ENCODE measurements at regions not wholly inside any gene's neighbourhood (a gene's known extent, or its start where the extent isn't known, plus 50 kb on each side); places are given as distances from the start of the nearest gene placed in this dataset.
A peak's percentile ranks its signal among the peaks of the same experiment; 100 is the strongest.
"Not testable (repeated sequence)": the region's sequence is repeated elsewhere in the genome, so short reads cannot be mapped to it uniquely, and the experiment has no call there.

DNA sequence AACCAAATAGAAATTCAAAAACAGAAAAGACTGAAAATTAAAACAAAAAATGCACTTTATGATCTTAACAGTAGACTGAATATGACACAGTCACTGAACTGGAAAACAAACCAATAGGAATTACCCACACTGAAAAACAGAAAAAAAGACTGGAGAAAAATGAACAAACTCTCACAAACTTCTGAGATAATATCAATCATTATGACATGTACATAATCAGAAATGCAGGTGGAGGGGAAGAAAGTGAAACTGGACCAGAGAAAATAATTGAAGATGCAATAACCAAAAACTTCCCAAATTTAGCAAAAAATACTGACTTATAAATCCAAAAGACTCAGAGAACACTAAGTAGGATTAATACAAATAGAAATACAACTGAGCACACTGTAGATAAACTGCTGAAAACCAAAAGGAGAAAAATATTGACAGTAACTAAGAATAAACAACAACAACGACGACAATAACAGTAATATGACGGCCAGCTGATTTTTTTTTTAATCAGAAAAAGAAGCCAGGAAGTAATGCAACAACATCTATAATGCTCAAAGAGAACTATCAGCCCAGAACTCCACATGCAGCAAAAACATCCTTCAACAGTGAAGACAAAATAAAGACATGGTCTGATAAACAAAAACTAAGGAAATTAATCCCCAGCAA lies 108.1 kb downstream of the ZFAND4 start:
- no peak for DNase-seq (ENCODE audit: low spot score)

DNA sequence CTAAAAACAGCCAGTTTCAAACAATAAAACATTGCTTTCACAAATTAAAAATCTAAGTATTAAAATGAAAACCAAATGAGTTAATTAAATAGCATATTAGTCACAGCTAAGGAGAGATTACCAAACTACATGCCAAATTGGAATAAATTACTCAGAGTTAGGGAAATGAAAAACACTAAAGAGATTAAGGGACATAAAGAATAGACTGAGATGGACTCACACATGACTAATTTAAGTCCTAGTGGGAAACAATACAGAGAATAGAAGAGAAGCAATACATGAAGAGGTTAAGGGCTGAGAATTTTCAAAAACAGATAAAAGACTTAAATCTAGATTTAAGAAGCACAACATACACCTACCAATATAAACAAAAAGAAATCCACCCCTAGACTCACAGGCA lies 110.6 kb downstream of the ZFAND4 start:
- peak; percentile 14 for DNase-seq (ENCODE audit: low spot score)

DNA sequence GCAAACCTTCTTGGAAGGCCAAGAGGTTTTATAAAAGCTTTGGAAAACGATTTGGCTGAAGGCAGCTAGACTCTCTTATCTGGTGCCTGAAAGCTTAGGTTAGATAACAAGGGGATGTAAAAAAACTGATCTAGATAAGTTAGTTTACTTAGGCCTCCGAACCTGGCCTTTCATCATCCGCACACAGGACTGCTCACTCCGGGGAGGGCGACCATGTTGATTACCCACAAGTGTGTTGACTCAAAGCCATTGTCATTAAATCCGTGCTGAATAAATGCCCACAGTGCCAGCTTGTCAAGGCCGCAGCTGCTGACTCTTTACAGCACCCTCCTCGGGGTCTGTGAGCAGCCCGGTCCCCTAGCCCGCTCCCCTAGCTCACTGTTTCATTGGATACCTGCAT lies 112.3 kb downstream of the ZFAND4 start:
- no peak for DNase-seq (ENCODE audit: low spot score)

DNA sequence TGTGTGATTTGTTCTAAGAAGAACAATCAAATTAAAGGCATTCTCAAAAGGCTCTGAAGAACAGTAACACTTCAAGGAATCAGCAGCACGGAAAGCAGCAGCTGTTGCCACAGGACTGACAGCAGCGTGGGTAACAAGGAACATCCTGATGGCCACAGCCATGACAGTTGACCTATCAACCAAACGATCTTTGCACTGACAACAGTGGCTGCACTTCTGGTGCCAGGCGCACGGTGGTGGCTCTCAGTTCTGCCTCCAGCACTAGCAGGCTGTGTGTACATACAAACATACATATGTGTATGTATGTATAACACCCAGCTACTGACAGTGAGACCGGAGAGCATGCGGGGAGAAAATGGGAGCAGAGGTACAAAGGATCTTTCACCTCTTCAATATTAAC lies 114.1 kb downstream of the ZFAND4 start:
- no peak for DNase-seq (ENCODE audit: low spot score)

DNA sequence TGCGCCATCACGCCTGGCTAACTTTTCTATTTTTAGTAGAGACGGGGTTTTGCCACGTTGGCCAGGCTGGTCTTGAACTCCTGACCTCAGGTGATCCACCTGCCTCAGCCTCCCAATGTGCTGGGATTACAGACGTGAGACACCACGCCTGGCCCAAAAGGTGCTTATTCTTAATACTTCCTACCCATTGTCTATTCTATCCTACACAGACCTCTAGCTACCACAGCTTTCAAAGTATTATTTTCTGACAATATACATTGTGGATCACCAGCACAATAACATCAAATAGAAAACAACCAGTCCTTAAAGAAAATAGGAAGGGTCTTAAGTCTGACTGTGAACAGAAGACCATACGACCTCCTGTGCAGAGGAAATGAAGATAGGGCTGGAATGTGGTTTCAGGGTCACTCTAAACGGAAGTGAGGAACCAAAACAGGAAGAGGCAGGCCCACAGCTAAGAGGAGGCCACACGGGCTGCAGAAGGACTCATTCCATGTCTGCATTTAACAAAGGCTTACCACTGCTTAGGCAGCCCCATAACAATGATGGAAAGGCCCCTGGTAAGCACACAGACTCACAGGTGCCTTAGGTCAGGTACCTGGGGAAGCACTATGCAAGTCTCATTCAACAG lies 115.2 kb downstream of the ZFAND4 start:
- DNase-seq (ENCODE audit: low spot score): no peak

DNA sequence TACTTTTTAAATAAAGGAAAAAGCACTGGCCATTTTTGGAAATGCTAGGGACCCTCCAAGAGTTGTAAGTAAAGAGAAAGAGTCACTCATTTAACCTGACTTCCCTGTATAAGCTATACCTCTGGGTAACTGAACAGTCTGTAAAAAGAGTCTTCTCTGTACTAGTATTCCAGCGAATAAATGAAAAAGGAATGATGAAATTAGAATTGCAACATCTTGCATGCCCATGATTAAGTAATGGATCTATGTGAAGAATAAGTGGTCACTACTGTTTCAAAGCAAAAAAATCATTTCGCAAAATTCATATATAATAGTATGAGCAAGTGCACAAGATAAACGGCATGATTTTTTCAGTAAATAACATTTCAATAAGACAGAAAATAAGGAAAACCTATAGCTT lies 116.8 kb downstream of the ZFAND4 start:
- peak; percentile 33 for DNase-seq (ENCODE audit: low spot score)

DNA sequence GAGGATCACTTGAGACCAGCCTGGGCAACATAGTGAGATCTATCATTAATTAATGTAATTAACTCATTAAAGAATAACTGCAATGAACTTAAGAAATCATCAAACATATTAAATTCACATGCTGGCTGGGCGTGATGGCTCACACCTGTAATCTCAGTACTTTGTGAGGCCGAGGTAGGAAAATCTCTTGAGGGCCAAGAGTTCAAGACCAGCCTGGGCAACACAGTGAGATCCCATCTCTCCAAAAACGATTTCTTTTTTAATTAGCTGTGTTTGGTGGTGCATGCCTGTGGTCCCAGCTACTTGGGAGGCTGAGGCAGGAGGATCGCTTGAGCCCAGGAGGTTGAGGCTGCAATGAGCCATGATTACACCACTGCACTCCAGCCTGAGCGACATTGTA lies 117.2 kb downstream of the ZFAND4 start:
- not testable (repeated sequence) for DNase-seq (ENCODE audit: low spot score)

DNA sequence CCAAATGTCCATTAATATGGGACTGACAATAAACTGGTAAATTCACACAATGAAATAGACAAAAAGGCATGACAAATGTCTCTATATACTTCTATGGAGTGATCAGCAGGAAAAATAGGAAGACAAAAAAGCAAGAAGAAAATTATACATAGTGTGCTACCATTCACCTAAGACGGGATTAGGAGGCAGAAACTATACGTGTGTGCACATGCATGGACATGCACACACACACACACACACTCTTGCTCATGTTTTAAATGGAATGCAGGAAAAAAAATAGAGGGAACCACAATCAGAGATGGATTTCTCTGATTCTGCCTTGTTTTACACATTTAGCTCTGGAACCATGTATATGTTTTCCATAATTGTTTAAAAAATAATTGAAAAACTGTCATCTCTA lies 119.0 kb downstream of the ZFAND4 start:
- no peak for DNase-seq (ENCODE audit: low spot score)

DNA sequence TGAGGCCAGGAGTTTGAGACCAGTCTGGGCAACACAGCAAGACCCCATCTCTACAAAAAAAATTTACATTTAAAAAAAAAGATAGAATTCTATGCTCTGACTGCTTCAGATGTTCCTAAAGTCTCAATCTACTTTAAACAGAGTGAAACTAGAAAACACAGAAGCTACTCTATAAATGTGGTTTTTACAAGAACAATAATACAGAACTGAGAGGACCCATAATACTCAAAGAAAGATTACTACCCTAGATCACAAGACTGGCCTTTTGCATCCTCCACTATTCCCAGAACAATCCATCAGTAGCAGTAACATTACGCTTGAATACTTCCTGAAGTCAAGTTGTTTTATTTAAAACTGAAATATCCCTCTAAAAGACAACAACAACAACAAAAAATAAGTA lies 119.4 kb downstream of the ZFAND4 start:
- DNase-seq (ENCODE audit: low spot score): no peak

DNA sequence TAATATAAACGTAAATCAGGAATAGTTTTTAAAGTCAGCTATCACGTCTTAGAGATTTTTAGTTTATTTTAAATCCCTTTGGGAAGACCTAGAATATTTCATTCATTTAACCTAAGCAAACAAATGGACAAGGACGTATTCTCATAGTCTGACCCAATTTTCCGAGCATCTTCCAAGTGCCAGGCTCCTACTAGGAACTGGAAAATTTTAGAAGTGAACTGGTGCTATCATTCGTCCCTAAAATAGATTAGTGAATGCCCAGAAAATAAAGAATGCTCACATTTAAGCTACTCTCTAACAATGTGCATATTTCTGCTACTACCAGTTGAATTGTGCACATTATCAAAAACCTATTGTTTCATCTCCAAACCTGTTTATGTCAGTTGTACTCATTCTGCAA lies 120.1 kb downstream of the ZFAND4 start:
- DNase-seq (ENCODE audit: low spot score): no peak

DNA sequence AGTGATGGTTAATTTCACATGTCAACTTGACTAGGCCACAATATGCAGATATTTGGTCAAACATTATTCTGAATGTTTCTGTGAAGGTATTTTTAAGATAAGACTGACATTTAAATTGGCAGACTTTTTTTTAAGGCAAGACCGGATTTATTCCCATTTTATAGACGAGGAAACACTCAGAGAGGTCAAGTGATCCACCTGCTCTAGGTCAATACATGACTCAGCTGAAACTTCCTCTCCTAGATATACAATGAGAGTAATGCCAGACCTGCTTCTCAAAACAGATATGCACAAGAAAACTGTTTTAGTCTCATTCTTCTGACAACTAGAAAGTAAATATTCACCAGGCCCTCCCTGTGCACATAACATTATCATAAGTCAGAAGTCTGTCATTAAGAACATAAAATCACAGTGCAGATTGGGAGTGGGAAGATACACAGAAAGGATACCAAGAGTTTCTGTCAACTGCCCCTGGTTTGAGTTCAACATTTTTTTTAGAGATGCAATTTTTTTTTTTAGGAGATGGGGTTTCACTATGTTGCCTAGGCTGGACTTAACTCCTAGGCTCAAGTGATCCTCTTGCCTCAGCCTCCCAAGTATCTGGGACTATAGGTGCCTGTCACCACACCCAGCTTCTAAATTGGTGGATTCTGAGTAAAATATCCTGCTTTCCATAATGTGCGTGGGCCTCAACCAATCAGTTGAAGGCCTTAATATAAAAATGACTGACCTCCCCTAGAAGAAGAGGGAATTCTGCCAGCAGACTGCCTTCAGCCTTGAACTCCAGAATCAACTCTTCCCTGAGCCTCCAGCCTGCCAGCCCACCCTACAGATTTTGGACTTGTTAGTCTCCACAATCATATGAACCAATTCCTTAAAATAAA lies 121.4 kb downstream of the ZFAND4 start:
- no peak for DNase-seq (ENCODE audit: low spot score)

DNA sequence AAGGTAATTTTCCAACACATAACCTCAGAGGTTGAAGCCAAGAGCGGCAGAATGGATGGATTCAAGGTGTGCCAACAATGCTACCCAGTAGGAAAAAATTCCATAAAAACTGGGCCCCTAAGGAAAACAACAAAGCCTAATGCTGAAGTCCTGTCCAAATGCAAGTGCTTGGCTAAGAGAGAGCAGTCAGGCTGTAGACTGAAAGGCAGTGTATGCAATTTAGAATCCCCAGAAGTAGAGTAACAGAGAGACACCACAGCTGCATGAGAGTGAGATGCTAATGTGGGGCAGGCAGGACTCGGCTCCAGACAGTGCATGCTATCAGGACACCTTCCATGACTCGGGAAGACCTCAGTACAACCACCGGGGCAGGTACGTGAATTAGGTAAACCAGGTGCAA lies 124.5 kb downstream of the ZFAND4 start:
- no peak for DNase-seq (ENCODE audit: low spot score)

DNA sequence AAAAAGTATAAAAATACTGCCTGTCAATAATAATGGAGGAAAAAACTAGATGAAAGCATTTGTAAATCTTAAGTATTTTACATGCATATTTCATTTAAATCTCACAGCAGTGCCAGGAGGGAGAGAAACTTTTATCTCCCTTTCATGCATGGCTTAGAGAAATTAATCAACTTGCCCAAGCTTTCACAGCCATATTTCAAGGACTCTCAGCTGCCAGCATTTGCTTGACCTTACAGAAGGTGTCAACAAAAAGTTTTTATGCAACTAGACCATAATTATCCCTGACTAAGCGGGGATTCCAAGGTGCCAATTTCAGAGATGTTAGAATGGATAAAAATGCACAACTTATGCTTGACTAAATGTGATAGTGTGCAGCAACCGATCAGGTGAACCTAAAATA lies 125.4 kb downstream of the ZFAND4 start:
- no peak for DNase-seq (ENCODE audit: low spot score)

DNA sequence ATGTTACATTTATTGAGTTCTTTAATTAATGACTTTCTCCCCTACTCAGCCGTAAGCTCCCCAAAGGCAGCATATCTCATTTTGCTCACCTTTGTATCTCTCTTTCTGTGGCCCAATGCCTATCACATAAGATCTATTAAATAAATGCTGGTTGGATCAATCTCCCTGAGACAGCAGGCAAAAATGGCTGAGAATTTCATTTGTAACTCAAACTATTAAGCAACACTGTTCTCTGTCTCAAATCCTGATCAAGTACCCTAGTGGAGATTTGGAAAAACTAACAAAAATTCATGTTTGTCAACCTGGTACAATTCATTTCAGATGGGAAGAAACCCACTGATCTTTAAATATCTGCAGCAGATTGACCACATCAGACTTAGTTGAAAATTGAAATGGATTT lies 127.4 kb downstream of the ZFAND4 start:
- DNase-seq (ENCODE audit: low spot score): no peak

DNA sequence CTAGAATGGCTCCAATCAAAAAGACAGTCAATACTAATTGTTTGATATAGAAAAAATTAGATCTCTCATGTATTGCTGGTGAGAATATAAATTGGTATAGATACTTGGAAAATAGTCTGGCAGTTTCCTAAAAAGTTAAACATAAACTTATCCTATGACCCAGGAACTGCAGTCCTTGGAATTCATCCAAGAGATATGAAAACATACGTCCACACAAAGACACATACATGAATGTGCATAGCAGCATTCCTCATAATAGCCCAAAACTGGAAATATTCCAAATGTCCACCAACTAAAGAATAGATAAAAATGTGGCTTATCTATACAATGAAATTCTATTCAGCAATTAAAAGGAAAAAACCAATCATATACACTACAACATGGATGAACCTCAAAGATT lies 128.4 kb downstream of the ZFAND4 start:
- DNase-seq (ENCODE audit: low spot score): no peak

DNA sequence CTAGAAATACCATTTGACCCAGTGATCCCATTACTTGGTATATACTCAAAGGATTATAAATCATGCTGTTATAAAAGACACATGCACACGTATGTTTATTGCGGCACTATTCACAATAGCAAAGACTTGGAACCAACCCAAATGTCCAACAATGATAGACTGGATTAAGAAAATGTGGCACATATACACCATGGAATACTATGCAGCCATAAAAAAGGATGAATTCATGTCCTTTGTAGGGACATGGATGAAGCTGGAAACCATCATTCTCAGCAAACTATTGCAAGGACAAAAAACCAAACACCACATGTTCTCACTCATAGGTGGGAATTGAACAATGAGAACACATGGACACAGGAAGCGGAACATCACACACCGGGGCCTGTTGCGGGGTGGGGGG lies 131.5 kb downstream of the ZFAND4 start:
- DNase-seq (ENCODE audit: low spot score): not testable (repeated sequence)

DNA sequence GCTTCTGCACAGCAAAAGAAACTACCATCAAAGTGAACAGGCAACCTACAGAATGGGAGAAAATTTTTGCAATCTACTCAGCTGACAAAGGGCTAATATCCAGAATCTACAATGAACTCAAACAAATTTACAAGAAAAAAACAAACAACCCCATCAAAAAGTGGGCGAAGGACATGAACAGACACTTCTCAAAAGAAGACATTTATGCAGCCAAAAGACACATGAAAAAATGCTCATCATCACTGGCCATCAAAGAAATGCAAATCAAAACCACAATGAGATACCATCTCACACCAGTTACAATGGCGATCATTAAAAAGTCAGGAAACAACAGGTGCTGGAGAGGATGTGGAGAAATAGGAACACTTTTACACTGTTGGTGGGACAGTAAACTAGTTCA lies 132.0 kb downstream of the ZFAND4 start:
- not testable (repeated sequence) for DNase-seq (ENCODE audit: low spot score)

DNA sequence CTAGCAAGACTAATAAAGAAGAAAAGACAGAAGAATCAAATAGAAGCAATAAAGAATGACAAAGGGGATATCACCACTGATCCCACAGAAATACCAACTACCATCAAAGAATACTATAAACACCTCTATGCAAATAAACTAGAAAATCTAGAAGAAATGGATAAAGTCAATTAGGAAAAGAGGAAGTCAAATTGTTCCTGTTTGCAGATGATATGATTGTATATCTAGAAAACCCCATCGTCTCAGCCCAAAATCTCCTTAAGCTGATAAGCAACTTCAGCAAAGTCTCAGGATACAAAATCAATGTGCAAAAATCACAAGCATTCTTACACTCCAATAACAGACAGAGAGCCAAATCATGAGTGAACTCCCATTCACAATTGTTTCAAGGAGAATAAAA lies 133.0 kb downstream of the ZFAND4 start:
- DNase-seq (ENCODE audit: low spot score): not testable (repeated sequence)

DNA sequence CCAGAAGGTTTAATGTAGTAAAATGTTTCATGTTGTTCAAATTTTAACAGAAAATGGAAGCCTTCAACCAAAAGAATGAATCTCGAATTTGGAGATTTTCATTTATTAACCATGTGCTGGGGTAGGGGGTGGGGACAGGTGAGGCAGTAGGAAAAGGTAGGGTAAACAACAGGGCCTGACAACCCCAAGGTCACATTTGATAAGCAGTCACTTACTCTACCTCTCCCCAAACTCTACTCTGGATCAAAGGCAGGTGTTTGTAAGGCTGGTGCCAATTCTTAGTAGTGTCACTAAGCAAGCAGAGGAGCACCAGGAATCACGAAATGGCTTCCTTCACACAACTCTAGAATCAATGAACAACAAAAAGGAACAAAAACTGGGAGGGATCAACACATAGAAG lies 138.0 kb downstream of the ZFAND4 start:
- DNase-seq (ENCODE audit: low spot score): no peak

DNA sequence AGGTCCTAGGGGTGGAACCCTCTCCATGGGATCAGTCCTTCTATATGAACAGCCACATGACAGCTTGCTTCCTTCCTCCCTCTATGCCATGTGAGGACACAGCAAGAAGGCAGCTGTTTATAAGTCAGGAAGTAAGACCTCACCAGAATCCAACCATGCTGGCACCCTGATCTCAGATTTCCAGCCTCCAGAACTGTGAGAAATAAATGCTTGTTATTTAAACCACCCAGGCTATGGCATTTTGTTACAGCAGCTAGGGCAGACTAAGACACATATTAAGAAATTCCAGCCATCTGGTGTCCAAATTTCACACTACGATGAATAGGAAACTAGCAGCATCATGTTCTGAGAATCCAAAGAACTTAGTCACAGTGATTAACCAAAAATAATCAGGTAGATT lies 140.1 kb downstream of the ZFAND4 start:
- no peak for DNase-seq (ENCODE audit: low spot score)

DNA sequence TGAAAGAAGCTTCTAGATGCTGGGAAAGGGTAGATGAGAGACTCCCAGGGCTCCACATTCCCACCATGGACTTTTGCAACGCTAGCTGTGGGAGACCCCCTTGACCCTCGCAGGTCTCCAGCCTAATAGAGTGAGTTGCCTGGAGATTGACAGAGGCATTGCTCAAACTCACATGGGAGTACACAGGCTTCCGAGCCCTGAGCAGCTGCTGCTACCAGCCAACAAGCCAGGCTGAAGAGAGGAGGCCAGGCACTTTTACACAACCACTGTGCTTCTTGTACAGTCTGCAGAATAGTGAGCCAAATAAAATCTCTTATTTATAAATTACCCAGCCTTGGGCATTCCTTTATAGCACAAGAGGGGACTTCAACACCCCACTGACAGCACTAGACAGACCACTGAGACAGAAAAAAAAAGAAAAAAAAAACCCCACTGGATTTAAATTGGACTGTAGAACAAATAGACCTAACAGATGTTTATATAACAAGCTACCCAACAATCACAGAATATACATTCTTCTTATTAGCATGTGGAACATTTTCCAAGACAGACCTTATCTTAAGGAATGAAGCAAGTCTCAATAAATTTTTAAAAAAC lies 146.2 kb downstream of the ZFAND4 start:
- no peak for DNase-seq (ENCODE audit: low spot score)

DNA sequence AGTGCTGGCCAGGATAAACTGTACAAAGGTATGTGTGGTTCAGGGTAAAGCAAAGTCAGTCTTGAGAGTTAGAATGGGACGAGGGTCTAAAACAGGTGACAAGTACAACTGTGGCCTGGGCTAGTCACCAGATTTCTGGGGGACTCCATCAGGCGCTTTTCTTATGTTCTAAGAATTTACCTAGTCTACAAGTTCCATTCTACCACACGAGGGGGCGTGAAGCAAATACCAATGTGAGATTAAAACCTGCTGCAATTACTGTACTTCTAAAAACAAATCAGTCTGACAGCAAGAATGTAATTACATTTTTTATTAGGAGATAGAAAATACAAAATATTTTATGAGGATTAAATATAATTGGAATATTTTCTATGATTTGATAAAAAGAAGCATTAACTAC lies 146.5 kb downstream of the ALOX5 start:
- DNase-seq (ENCODE audit: low spot score): no peak

DNA sequence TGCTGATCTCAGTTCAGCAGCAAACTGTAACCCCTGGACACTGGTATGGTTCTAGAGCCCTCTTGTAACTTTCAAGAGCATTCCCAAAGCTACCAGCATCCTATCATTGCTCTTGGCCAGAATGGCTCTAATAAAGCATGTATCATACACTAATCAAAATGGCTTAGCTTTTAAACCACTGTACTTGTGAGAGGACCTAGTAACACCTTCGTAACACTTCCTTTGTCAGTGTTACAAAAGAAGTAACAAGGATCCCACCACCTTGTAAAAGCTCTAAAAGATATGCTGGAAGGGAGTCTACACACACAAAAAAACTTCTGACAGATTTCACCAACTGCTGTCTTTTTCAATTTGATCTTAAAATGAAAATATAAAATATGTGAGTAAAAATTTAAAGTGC lies 144.7 kb downstream of the ALOX5 start:
- DNase-seq (ENCODE audit: low spot score): no peak
